Keratinocyte (primary cell): ENCODE measurements at regions not wholly inside any gene's neighbourhood (a gene's known extent, or its start where the extent isn't known, plus 50 kb on each side); places are given as distances from the start of the nearest gene placed in this dataset.

Experiments used
- CTCF ChIP-seq, 3 experiments: IDR thresholded peaks in 1 of 3; conservative IDR thresholded peaks in 1 of 3; optimal IDR thresholded peaks in 1 of 3; 2 replicates in 2 of 3; 3 replicates in 1 of 3; pipeline versions ENCODE3 to v1.5.1; 2011; ENCODE audit warnings: low read length in 3 of 3, mild to moderate bottlenecking in 3 of 3, moderate library complexity in 2 of 3, control low read depth in 1 of 3, inconsistent platforms in 1 of 3; ENCODE audit not compliant: insufficient read depth in 2 of 3; ENCODE audit errors: extremely low read depth in 1 of 3
- EZH2 ChIP-seq: IDR thresholded peaks from one replicate; pipeline ENCODE4 v1.6.1; 2012; ENCODE audit warnings: inconsistent platforms, mild to moderate bottlenecking, low read length, moderate library complexity

- TF ChIP-seq CTCF (optimal IDR thresholded peaks at IDR 0.05 in 1 of 3, IDR thresholded peaks at IDR 0.05 in 1 of 3, conservative IDR thresholded peaks at IDR 0.05 in 1 of 3; ENCODE audit: extremely low read depth in 1 of 3, insufficient read depth in 2 of 3, low read length in 3 of 3) = no peak
- no peak for TF ChIP-seq EZH2
Measured at GRCh38 chr12:27382924-27383323, 50.3 kb downstream of the BMAL2 start.
